HG02798 (cell line): ENCODE measurements at regions not wholly inside any gene's neighbourhood (a gene's known extent, or its start where the extent isn't known, plus 50 kb on each side); places are given as distances from the start of the nearest gene placed in this dataset.

Experiments used
- ATAC-seq: cut with Tn5 transposase; IDR thresholded peaks from one replicate; pipeline ENCODE4 v1.9.1; 2021; ENCODE audit warnings: mild to moderate bottlenecking; ENCODE audit not compliant: unreplicated experiment, poor library complexity

GRCh38 chr10:4059471-4060138 is 274.6 kb upstream of the KLF6 start:
- ATAC-seq = no peak

GRCh38 chr10:4058514-4059029 is 273.6 kb upstream of the KLF6 start:
- ATAC-seq = no peak

- no peak for ATAC-seq
These were observed 272.9 kb upstream of the KLF6 start for GRCh38 chr10:4057725-4058513.

- ATAC-seq = no peak
These were observed 272.0 kb upstream of the KLF6 start for GRCh38 chr10:4057021-4057420.

- ATAC-seq = no peak
These were observed 269.8 kb upstream of the KLF6 start for GRCh38 chr10:4054656-4055435.

GRCh38 chr10:4053940-4054339 is 268.9 kb upstream of the KLF6 start:
- ATAC-seq = no peak

- ATAC-seq = no peak
These were observed 266.7 kb upstream of the KLF6 start for GRCh38 chr10:4051641-4052151.

- no peak for ATAC-seq
These were observed 266.1 kb upstream of the KLF6 start for GRCh38 chr10:4051011-4051640.

- no peak for ATAC-seq
These were observed 265.1 kb upstream of the KLF6 start for GRCh38 chr10:4050061-4050460.

GRCh38 chr10:4049348-4049747 is 264.3 kb upstream of the KLF6 start:
- ATAC-seq = no peak

- ATAC-seq = no peak
These were observed 263.3 kb upstream of the KLF6 start for GRCh38 chr10:4048236-4048864.

- ATAC-seq = no peak
These were observed 261.8 kb upstream of the KLF6 start for GRCh38 chr10:4046712-4047354.

GRCh38 chr10:4046030-4046429 is 261.0 kb upstream of the KLF6 start:
- ATAC-seq = no peak

GRCh38 chr10:4043897-4044665 is 259.1 kb upstream of the KLF6 start:
- ATAC-seq = no peak

GRCh38 chr10:4041635-4042034 is 256.6 kb upstream of the KLF6 start:
- no peak for ATAC-seq

GRCh38 chr10:4038000-4038399 is 253.0 kb upstream of the KLF6 start:
- ATAC-seq = no peak

- no peak for ATAC-seq
These were observed 250.6 kb upstream of the KLF6 start for GRCh38 chr10:4035599-4035945.

- no peak for ATAC-seq
These were observed 250.0 kb upstream of the KLF6 start for GRCh38 chr10:4034907-4035598.
